MM.1S (cell line): ENCODE measurements at regions not wholly inside any gene's neighbourhood (a gene's known extent, or its start where the extent isn't known, plus 50 kb on each side); places are given as distances from the start of the nearest gene placed in this dataset.

Experiments
- DNase-seq: peaks from one replicate; pipeline ENCODE4 v3.0.0-alpha.2; 2015
- H2AFZ ChIP-seq: fragments of 300-600 bp; sonication (generic); 2 replicates; pipeline ENCODE4 v1.6.0; 2016; ENCODE audit warnings: antibody characterized with exemption, low read length
- H3F3A ChIP-seq: fragments of 300-600 bp; sonication (generic); 2 replicates; pipeline ENCODE4 v1.6.1; 2016; ENCODE audit warnings: mild to moderate bottlenecking, antibody characterized with exemption, low read length, moderate library complexity, mixed read lengths; ENCODE audit not compliant: insufficient read depth
- H3K27ac ChIP-seq: fragments of 300-600 bp; sonication (generic); 2 replicates; pipeline ENCODE4 v1.5.1; 2016; ENCODE audit warnings: mild to moderate bottlenecking, low read length
- H3K27me3 ChIP-seq: fragments of 300-600 bp; sonication (generic); replicated peaks from 2 replicates; pipeline ENCODE4 v1.6.0; 2016; ENCODE audit warnings: low read length; ENCODE audit not compliant: insufficient read depth
- H3K36me3 ChIP-seq: fragments of 300-600 bp; sonication (generic); replicated peaks from 2 replicates; pipeline ENCODE4 v1.6.1; 2016; ENCODE audit warnings: mild to moderate bottlenecking, low read length, mixed read lengths; ENCODE audit not compliant: insufficient read depth
- H3K4me1 ChIP-seq: fragments of 300-600 bp; sonication (generic); 2 replicates; pipeline ENCODE4 v1.6.1; 2016; ENCODE audit warnings: low read length, mixed read lengths
- H3K4me2 ChIP-seq: fragments of 300-600 bp; sonication (generic); 2 replicates; pipeline ENCODE4 v1.6.0; 2016; ENCODE audit warnings: low read depth, low read length
- H3K4me3 ChIP-seq: fragments of 300-600 bp; sonication (generic); 2 replicates; pipeline ENCODE4 v1.5.1; 2016; ENCODE audit warnings: low read length, mixed read lengths
- H3K79me2 ChIP-seq: fragments of 300-600 bp; sonication (generic); 2 replicates; pipeline ENCODE4 v1.6.1; 2016; ENCODE audit warnings: mixed run types, low read length, mixed read lengths
- H3K9ac ChIP-seq: fragments of 300-600 bp; sonication (generic); 2 replicates; pipeline ENCODE4 v1.6.1; 2016; ENCODE audit warnings: low read length, mixed read lengths
- H3K9me2 ChIP-seq: fragments of 300-600 bp; sonication (generic); replicated peaks from 2 replicates; pipeline ENCODE4 v1.6.1; 2016; ENCODE audit warnings: mild to moderate bottlenecking, low read length, mixed read lengths; ENCODE audit not compliant: insufficient read depth
- H3K9me3 ChIP-seq: fragments of 300-600 bp; sonication (generic); replicated peaks from 2 replicates; pipeline ENCODE4 v1.6.1; 2016; ENCODE audit warnings: mild to moderate bottlenecking, low read length, mixed read lengths; ENCODE audit not compliant: insufficient read depth
- H4K20me1 ChIP-seq: fragments of 300-600 bp; sonication (generic); 2 replicates; pipeline ENCODE4 v1.6.1; 2016; ENCODE audit warnings: mild to moderate bottlenecking, low read length, moderate library complexity, mixed read lengths; ENCODE audit not compliant: insufficient read depth
- EZH2 ChIP-seq: fragments of 300-600 bp; sonication (generic); optimal IDR thresholded peaks from 2 replicates; pipeline ENCODE3; 2017; ENCODE audit warnings: low read depth, mild to moderate bottlenecking, antibody characterized with exemption, low read length, mixed read lengths
- EZH2phosphoT487 ChIP-seq: fragments of 300-600 bp; sonication (generic); IDR thresholded peaks from 2 replicates; pipeline ENCODE4 v1.6.1; 2018; ENCODE audit warnings: antibody characterized with exemption, low read length
- TF ChIP-seq, protein P1 (sequence below): fragments of 300-600 bp; sonication (generic); IDR thresholded peaks from 2 replicates; pipeline ENCODE4 v1.5.1; 2016; ENCODE audit warnings: antibody characterized with exemption, low read length, mixed read lengths

DNA sequence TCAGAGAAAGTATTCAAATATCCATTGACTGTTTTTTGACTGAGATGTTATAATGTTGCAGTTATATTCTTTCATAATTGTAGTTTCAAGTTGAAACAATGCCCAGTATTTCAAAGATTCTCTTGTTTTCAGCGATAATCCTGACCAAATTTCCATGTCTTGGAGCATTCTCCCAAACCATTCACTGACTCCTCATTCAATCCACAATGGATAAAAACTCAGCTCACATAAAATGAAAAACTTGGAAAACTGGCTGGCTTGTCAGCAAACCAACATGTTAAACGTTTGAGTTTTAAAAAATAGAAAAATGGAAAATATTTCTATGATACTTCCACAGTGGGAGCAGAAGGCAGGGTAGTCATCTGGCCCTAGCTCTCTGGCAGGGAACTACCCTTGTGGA is 184.4 kb downstream of the C7orf25 start:
- Histone ChIP-seq H3K27ac (no peak overlapping the region), H2AFZ (no peak overlapping the region), H3K36me3 (no peaks in the 10 kb centered on the region), H3K4me2 (no peak overlapping the region), H3K27me3 (no peaks in the 10 kb centered on the region), H3K9ac (no peak overlapping the region), H3K9me2 (no peaks in the 10 kb centered on the region; the same call in 1 of the 2 replicates), H3F3A (no peaks in the 10 kb centered on the region), H4K20me1 (no peaks in the 10 kb centered on the region), H3K4me3 (no peak overlapping the region), H3K9me3 (no peaks in the 10 kb centered on the region), H3K79me2 (no peaks in the 10 kb centered on the region), H3K4me1 (no peaks in the 10 kb centered on the region)
- DNase-seq, result no peak
- TF ChIP-seq EZH2phosphoT487 (no peak), EZH2 (no peak)
- TF ChIP-seq, protein P1, sequence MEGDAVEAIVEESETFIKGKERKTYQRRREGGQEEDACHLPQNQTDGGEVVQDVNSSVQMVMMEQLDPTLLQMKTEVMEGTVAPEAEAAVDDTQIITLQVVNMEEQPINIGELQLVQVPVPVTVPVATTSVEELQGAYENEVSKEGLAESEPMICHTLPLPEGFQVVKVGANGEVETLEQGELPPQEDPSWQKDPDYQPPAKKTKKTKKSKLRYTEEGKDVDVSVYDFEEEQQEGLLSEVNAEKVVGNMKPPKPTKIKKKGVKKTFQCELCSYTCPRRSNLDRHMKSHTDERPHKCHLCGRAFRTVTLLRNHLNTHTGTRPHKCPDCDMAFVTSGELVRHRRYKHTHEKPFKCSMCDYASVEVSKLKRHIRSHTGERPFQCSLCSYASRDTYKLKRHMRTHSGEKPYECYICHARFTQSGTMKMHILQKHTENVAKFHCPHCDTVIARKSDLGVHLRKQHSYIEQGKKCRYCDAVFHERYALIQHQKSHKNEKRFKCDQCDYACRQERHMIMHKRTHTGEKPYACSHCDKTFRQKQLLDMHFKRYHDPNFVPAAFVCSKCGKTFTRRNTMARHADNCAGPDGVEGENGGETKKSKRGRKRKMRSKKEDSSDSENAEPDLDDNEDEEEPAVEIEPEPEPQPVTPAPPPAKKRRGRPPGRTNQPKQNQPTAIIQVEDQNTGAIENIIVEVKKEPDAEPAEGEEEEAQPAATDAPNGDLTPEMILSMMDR, result no peak

DNA sequence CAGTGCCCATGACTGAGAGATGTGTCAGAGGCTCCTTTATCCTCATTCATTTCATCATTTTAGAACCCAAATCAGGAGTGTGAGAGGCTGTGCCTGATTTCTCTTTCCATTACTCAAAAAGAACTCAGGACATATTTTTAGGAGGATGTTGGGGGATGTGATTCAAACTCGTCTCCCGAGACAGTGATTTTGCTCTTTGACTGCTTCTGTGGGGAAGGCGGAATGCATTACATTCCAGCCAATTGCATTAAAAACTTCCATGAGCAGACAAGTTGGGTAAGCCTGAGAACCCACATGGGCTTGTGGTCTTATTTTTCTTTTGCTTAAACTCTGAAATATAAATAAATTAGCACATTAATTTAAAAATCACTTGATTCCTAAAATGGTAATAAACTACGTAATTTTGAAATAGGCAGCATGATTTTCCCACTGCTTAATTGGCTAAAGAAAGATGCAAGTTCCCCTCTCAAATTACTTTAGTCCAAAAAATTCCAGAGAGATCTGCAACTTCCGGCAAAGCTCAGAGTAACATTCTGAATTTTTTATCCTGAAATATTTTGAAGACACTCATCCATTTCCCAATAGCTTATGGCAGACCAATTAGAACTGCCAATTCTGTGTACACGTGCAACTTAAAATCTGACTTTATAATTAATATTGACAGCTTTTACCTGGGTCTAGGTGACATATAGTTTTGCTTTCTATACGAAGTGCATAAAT is 185.6 kb downstream of the C7orf25 start:
- no peaks in the 10 kb centered on the region for H4K20me1 ChIP-seq
- H3K4me3 ChIP-seq, result no peak overlapping the region
- no peaks in the 10 kb centered on the region for H3F3A ChIP-seq
- H3K27ac ChIP-seq, result no peak overlapping the region
- no peaks in the 10 kb centered on the region for H3K36me3 ChIP-seq
- H3K9me3 ChIP-seq, result no peaks in the 10 kb centered on the region
- no peaks in the 10 kb centered on the region for H3K79me2 ChIP-seq
- no peak overlapping the region for H2AFZ ChIP-seq
- no peaks in the 10 kb centered on the region for H3K4me1 ChIP-seq
- no peaks in the 10 kb centered on the region; the same call in 1 of the 2 replicates for H3K9me2 ChIP-seq
- DNase-seq, result no peak
- H3K4me2 ChIP-seq, result no peak overlapping the region
- no peak for TF ChIP-seq EZH2
- no peak for TF ChIP-seq EZH2phosphoT487
- TF ChIP-seq, protein P1, result no peak
- no peak overlapping the region for H3K9ac ChIP-seq
- no peaks in the 10 kb centered on the region for H3K27me3 ChIP-seq

DNA sequence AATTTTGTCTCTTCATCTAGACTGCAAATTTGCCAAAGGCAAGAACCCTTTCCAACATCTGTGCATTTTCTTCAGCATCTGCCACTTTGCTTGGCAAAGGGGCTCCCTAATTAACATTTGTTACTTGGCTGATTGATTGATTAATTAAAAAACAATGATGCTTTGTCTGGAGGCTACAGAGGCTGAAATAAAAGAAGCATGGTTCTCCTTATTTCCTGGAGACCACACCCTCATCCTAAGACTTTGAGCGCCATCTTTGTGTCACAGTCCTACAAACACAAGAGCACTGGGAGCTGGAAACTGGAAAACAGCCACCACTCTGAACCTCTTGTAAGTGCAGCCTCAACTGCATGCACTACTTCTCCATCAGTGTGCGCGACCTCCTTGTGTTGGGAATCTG is 189.2 kb downstream of the C7orf25 start:
- Histone ChIP-seq H3K36me3 (no peaks in the 10 kb centered on the region), H3F3A (no peaks in the 10 kb centered on the region), H3K4me1 (no peaks in the 10 kb centered on the region), H3K79me2 (no peaks in the 10 kb centered on the region), H3K9me3 (no peaks in the 10 kb centered on the region), H3K4me2 (no peak overlapping the region), H3K9ac (no peak overlapping the region), H3K4me3 (no peak overlapping the region), H2AFZ (no peak overlapping the region), H4K20me1 (no peaks in the 10 kb centered on the region), H3K27me3 (no peaks in the 10 kb centered on the region), H3K9me2 (no peaks in the 10 kb centered on the region; the same call in 1 of the 2 replicates), H3K27ac (no peak overlapping the region)
- TF ChIP-seq, protein P1, result no peak
- TF ChIP-seq EZH2, result no peak
- TF ChIP-seq EZH2phosphoT487, result no peak
- no peak for DNase-seq
